Left lung (tissue), 4 donors: ENCODE measurements at regions not wholly inside any gene's neighbourhood (a gene's known extent, or its start where the extent isn't known, plus 50 kb on each side); places are given as distances from the start of the nearest gene placed in this dataset.

ENCODE experiments used
- ATAC-seq: fragments of 200-7000 bp; cut with Tn5 transposase; one replicate; pipeline ENCODE4 v1.9.1; 2020; ENCODE audit warnings: moderate library complexity
- DNase-seq, 4 donors: peaks; one replicate each; pipeline ENCODE4 v3.0.0-alpha.2; 2013 to 2020
- H3K27ac ChIP-seq, 2 donors: fragments of 200-600 bp; sonication (generic) in 1 of 2; one replicate each; pipeline versions ENCODE4 v1.5.0 to v1.8.0; 2020 to 2021
- H3K27me3 ChIP-seq, 2 donors: fragments of 200-600 bp; sonication (generic) in 1 of 2; one replicate each; pipeline versions ENCODE4 v1.5.0 to v1.8.0; 2020 to 2021
- H3K36me3 ChIP-seq, 2 donors: fragments of 200-600 bp; sonication (generic) in 1 of 2; one replicate each; pipeline versions ENCODE4 v1.5.0 to v1.8.0; 2020 to 2021
- H3K4me1 ChIP-seq, 2 donors: fragments of 200-600 bp; one replicate each; pipeline ENCODE4 v1.8.0; 2021
- H3K4me3 ChIP-seq, 2 donors: fragments of 200-600 bp; sonication (generic) in 1 of 2; one replicate each; pipeline versions ENCODE4 v1.5.0 to v1.8.0; 2020 to 2021; ENCODE audit warnings: mild to moderate bottlenecking in 1 of 2
- H3K9me3 ChIP-seq, 2 donors: fragments of 200-600 bp; sonication (generic) in 1 of 2; one replicate each; pipeline versions ENCODE4 v1.5.0 to v1.8.0; 2020 to 2021
- CTCF ChIP-seq, 2 donors: fragments of 200-600 bp; sonication (generic) in 1 of 2; IDR thresholded peaks; one replicate each; pipeline versions ENCODE4 v1.5.0 to v1.8.0; 2021; ENCODE audit warnings: antibody characterized with exemption in 2 of 2
- intact Hi-C, 2 donors: fragments of 100-400 bp; cut with DNase I; formaldehyde crosslinking; loops; one replicate each; pipeline versions ENCODE4 v1.11.2 to v1.14.2; 2022
- donor health status: DM: no; HTN: yes; CAD: no.
- donor health status: DM: no; HTN: no; CAD: no.

DNA sequence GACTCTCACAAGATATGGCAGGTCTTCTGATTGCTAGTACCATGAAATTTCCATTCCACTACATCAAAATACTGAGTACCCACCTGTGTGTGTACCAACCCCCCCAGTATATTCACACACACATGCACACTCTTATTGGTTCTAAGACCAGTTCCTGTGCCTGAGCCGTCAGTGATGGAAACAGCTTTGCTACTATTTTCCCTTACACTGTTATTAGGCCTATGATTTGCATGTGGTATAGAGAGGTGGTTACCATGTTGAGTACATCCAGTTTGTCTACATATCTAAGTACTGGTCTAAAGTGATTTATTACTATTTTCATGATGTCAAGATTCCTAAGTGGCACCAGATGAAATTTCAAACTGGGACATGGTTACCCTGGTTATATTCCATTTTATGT, 459.9 kb downstream of the BCKDHB start:
- intact Hi-C loops = no loop called here
- Histone ChIP-seq H3K9me3 (no peaks in the 10 kb centered on the region), H3K27me3 (no peaks in the 10 kb centered on the region), H3K27ac (no peak overlapping the region), H3K4me3 (no peak overlapping the region), H3K36me3 (no peaks in the 10 kb centered on the region), H3K4me1 (no peaks in the 10 kb centered on the region)
- DNase-seq = no peak
- TF ChIP-seq CTCF (IDR thresholded peaks at IDR 0.05) = no peak
- no peak for ATAC-seq

DNA sequence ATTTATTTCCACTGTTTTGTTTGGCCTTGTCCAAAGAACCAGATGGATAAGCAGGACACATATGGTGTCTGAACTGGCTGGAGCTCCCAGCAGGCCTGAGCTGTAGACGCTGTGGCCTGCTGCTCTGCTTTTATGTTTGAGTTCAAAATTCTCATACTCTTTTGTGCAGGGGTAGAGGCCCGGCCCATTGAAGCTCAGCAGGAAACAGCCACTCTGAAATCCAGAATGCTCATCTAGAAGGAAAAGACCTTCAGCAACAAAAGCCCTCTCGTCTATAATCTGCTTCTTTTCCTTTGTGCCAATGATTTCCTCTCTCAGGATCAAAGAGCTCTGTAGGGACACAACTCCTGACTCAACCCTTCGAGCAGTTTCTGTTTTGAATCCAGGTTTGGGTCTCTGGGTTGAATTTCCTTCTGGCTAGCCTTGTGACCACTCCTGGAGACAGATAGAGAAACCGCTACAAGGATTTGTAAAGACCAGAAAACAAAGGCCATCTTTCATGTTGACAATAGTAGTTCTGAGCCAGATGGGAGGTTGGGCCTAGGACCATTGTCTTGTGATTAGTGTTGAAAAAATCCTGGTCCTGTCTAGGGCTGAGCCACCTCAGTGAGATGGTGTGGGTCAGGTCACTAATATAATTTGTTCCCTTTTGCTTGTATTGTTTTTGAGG, 446.7 kb downstream of the BCKDHB start:
- Histone ChIP-seq H3K27me3 (no peaks in the 10 kb centered on the region), H3K27ac (no peak overlapping the region), H3K4me1 (peaks cover 0 to 3% of the 10 kb centered on the region in 2 donors), H3K36me3 (no peaks in the 10 kb centered on the region), H3K9me3 (no peaks in the 10 kb centered on the region), H3K4me3 (no peak overlapping the region)
- ATAC-seq (no peak), DNase-seq (no peak)
- intact Hi-C loops = no loop called here
- TF ChIP-seq CTCF (IDR thresholded peaks at IDR 0.05) = no peak

- Histone ChIP-seq H3K4me1 (peaks cover 0 to 7% of the 10 kb centered on the region in 2 donors), H3K36me3 (no peaks in the 10 kb centered on the region), H3K27me3 (no peaks in the 10 kb centered on the region), H3K27ac (no peak overlapping the region), H3K9me3 (no peaks in the 10 kb centered on the region), H3K4me3 (no peak overlapping the region)
- no peak for ATAC-seq
- no peak for DNase-seq
- intact Hi-C loops = no loop called here
- no peak for TF ChIP-seq CTCF (IDR thresholded peaks at IDR 0.05)
These were observed 444.3 kb downstream of the BCKDHB start for GRCh38 chr6:80550748-80551147.

DNA sequence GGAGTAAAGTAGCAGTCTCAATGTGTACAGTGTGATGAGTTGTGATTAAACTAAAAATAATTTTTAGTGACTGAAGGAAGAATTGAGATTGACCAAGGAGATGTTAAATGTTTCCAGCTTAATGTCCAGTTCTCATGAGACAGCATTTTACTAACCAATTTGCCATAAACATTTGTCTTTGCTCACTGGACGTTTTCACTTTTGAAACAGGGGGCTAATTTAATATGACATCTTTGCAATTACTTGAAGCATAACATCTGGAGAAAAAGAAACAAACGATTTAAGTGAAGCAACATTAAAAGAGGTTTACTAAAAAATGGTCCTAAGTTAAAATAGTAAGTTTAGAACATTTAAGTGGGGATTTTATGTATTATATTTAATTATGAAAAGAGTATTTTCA, 443.8 kb downstream of the BCKDHB start:
- Histone ChIP-seq H3K4me3 (no peak overlapping the region), H3K4me1 (peaks cover 0 to 7% of the 10 kb centered on the region in 2 donors), H3K9me3 (no peaks in the 10 kb centered on the region), H3K36me3 (no peaks in the 10 kb centered on the region), H3K27me3 (no peaks in the 10 kb centered on the region), H3K27ac (no peak overlapping the region)
- no peak for TF ChIP-seq CTCF (IDR thresholded peaks at IDR 0.05)
- intact Hi-C loops = no loop called here
- peak in 2 of 4 donors; percentile 36 to 42 for DNase-seq
- ATAC-seq = no peak

- ATAC-seq = no peak
- intact Hi-C loops = no loop called here
These were observed 442.1 kb downstream of the BCKDHB start for GRCh38 chr6:80548532-80548931.

More at GRCh38 chr6:80548532-80548931, 442.1 kb downstream of the BCKDHB start:
- no peak overlapping the region for H3K4me3 ChIP-seq
- H3K27ac ChIP-seq = no peak overlapping the region
- H3K9me3 ChIP-seq = no peaks in the 10 kb centered on the region
- no peaks in the 10 kb centered on the region for H3K36me3 ChIP-seq
- no peaks in the 10 kb centered on the region for H3K27me3 ChIP-seq
- no peak for DNase-seq
- TF ChIP-seq CTCF (IDR thresholded peaks at IDR 0.05) = no peak
- peaks cover 0 to 7% of the 10 kb centered on the region in 2 donors for H3K4me1 ChIP-seq
